C4-2B (cell line): ENCODE measurements at regions not wholly inside any gene's neighbourhood (a gene's known extent, or its start where the extent isn't known, plus 50 kb on each side); places are given as distances from the start of the nearest gene placed in this dataset.

ENCODE experiments used
- ZFX ChIP-seq: fragments of 450-650 bp; IDR thresholded peaks from 2 replicates; pipeline ENCODE4 v1.6.1; 2017
- TF ChIP-seq, protein P1 (sequence below): fragments of 450-650 bp; conservative IDR thresholded peaks from 2 replicates; pipeline ENCODE4 v1.5.1; 2017; ENCODE audit warnings: mild to moderate bottlenecking

- TF ChIP-seq, protein P1, sequence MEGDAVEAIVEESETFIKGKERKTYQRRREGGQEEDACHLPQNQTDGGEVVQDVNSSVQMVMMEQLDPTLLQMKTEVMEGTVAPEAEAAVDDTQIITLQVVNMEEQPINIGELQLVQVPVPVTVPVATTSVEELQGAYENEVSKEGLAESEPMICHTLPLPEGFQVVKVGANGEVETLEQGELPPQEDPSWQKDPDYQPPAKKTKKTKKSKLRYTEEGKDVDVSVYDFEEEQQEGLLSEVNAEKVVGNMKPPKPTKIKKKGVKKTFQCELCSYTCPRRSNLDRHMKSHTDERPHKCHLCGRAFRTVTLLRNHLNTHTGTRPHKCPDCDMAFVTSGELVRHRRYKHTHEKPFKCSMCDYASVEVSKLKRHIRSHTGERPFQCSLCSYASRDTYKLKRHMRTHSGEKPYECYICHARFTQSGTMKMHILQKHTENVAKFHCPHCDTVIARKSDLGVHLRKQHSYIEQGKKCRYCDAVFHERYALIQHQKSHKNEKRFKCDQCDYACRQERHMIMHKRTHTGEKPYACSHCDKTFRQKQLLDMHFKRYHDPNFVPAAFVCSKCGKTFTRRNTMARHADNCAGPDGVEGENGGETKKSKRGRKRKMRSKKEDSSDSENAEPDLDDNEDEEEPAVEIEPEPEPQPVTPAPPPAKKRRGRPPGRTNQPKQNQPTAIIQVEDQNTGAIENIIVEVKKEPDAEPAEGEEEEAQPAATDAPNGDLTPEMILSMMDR, result no peak
- no peak for TF ChIP-seq ZFX
Observed at GRCh38 chr4:164177753-164178152, 576.2 kb upstream of the SMIM31 start.
